SK-N-MC (cell line): ENCODE measurements at regions not wholly inside any gene's neighbourhood (a gene's known extent, or its start where the extent isn't known, plus 50 kb on each side); places are given as distances from the start of the nearest gene placed in this dataset.

Source experiments
- EZH2 ChIP-seq: fragments of 200-600 bp; sonication (generic); IDR thresholded peaks from one replicate; pipeline ENCODE4 v1.6.1; 2017; ENCODE audit warnings: antibody characterized with exemption
- POLR2AphosphoS5 ChIP-seq: IDR thresholded peaks from 2 replicates; pipeline ENCODE4 v1.6.1; 2012; ENCODE audit warnings: mild to moderate bottlenecking, low read depth, low read length, borderline replicate concordance

DNA sequence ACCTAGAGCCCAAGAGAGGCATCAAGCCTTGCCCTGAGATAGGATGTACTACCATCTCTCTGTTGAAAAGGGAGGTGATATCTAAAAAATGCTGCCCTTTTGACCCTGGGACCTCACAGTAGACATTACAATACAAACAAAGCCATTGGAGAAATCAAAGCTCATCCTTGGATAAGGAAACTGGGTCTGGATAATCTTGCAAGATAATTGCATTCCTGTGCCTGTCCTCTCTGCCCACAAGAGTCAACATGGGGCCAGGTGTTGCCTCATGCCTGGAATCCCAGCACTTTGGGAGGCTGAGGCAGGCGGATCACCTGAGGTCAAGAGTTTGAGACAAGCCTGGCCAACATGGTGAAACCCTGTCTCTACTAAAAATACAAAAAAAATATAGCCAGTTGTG lies 57.3 kb upstream of the DLG1 start:
- TF ChIP-seq EZH2 (no peak), POLR2AphosphoS5 (no peak)
